Astrocyte of the cerebellum (primary cell): ENCODE measurements at regions not wholly inside any gene's neighbourhood (a gene's known extent, or its start where the extent isn't known, plus 50 kb on each side); places are given as distances from the start of the nearest gene placed in this dataset.

Source experiments
- DNase-seq: peaks from one replicate; pipeline ENCODE4 v3.0.0-alpha.2; 2011; ENCODE audit warnings: low read depth
- H3K4me3 ChIP-seq: 2 replicates; pipeline ENCODE4 v1.5.1; 2011; ENCODE audit warnings: mild to moderate bottlenecking, low read depth, low read length, moderate library complexity
- in situ Hi-C: cut with HindIII; loops from 2 replicates; pipeline ENCODE4 v1.10.0; 2017; ENCODE audit warnings: low sequenced_read_pairs
- TF ChIP-seq, protein P1 (sequence below): IDR thresholded peaks from 2 replicates; pipeline ENCODE4 v1.5.1; 2012; ENCODE audit warnings: low read length, low read depth, moderate library complexity, mild to moderate bottlenecking; ENCODE audit errors: missing control alignments

DNA sequence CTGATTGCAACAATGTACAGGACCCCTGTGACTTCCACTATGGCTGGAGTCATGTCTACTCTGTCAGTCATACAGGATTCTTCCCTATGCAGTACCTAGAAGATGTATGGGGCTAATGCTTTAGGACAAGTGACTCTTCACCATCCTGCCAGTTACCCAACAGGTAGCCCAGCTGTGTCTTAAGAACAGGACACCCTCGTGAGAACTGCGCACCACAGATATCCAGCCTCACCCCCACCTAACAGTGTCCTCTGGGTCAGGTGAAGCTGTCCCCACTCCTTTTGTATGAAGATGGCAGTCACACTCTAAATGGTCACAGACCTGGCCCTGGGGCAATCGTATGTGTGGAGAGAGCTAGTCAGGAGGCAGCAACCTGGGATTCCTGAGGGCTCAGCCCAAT is 191.6 kb downstream of the C6orf118 start:
- DNase-seq = no peak
- no peak overlapping the region for H3K4me3 ChIP-seq
- in situ Hi-C loops = no loop called here
- TF ChIP-seq, protein P1, sequence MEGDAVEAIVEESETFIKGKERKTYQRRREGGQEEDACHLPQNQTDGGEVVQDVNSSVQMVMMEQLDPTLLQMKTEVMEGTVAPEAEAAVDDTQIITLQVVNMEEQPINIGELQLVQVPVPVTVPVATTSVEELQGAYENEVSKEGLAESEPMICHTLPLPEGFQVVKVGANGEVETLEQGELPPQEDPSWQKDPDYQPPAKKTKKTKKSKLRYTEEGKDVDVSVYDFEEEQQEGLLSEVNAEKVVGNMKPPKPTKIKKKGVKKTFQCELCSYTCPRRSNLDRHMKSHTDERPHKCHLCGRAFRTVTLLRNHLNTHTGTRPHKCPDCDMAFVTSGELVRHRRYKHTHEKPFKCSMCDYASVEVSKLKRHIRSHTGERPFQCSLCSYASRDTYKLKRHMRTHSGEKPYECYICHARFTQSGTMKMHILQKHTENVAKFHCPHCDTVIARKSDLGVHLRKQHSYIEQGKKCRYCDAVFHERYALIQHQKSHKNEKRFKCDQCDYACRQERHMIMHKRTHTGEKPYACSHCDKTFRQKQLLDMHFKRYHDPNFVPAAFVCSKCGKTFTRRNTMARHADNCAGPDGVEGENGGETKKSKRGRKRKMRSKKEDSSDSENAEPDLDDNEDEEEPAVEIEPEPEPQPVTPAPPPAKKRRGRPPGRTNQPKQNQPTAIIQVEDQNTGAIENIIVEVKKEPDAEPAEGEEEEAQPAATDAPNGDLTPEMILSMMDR = no peak

DNA sequence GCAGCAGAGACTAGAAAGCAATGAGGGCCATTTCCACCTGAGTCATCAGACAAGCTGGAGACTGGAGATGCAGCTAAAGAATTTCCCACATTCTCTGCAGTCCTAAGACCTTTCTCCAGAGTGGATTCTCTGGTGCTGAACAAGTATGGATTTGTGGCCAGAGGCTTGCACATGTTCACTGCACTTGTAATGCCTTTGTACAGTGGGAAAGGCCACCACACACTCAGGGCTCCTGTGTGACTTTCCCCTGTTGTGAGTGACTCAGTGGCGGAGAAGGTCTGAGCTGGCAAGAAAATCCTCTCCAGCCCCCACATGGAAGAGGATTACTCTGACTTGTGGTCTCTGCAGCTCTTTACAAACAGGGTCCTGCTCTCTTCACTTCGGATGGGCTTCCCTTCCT is 192.3 kb downstream of the C6orf118 start:
- DNase-seq = no peak
- no peak overlapping the region for H3K4me3 ChIP-seq
- in situ Hi-C loops = no loop called here
- TF ChIP-seq, protein P1 = no peak

DNA sequence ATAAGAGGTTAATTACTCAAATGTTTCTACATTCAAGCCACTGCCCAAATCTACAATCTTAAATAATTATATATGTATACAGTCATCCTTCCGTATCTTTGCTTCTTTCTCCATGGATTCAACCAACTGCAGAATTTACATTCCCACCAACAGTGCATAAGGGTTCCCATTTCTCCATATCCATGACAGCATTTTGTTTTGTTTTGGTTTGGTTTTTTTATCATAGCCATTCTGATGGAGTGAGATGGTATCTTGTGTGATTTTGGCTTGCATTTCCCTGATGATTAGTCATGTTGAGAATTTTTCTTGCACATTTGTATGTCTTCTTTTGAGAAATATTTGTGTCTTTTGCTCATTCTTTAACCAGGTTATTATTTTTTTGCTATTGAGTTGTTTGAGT is 198.5 kb downstream of the C6orf118 start:
- no peak for DNase-seq
- no peak overlapping the region for H3K4me3 ChIP-seq
- TF ChIP-seq, protein P1 = no peak
- in situ Hi-C loops = no loop called here

DNA sequence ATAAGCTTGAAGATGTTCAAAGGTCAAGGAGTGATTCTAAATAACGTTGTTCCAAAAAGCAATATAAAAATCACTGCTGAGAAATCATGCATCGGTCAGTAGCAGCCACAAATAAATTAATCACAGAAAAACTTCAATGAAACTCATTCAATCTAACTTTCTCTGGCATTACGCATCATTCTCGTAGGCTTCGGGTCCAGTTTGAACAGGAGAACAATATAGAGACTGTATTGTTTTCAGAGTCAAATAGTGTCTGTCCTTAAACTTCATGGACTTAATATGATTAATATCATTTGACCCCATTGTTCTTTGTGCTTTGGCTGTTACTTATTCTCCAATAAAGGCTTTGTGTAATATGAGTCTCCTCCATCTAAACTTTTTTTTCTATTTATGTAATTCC is 200.4 kb downstream of the C6orf118 start:
- TF ChIP-seq, protein P1 = no peak
- no peak overlapping the region for H3K4me3 ChIP-seq
- DNase-seq = no peak
- in situ Hi-C loops = no loop called here

DNA sequence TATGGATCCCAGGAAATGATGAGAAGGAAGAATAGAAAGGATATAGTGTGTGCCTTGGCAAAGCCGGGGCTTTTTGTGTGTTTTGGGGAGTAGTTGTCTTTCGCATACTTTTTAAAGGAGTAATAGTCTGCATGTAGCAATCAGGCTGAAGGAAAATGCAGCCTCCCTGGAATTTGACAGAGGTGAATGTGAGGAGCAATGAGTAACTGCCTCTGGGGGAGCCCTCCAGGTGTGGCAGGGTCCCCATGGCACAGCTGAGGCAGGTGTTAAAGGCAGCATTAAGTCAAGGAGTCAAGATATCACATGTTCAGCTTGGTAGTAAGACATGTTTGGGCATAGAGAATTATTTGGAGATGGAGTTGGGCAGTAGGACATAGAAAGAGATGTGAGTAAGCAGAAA is 203.1 kb downstream of the C6orf118 start:
- no peak for DNase-seq
- in situ Hi-C loops = no loop called here
- H3K4me3 ChIP-seq = no peak overlapping the region
- TF ChIP-seq, protein P1 = no peak

DNA sequence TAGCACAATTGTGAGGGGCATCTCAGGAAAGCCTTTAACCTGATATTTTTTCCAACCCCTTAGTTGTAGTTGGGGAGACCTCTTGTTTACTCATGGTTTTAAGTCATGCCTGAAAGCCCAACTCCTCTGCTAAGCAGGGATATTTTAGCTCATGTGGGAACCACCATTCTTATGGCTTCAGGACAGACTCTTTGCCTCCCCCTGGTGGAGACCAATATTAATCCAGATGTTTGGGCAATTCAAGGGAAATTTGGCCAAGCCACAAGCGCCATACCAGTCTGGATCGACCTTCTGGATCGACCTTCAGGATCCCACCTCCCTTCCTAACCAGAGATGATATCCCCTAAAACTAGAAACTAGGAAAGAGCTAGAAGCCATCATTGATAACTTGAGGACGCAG is 211.2 kb downstream of the C6orf118 start:
- in situ Hi-C loops = loop anchor here (5.0 kb wide), 1 partner anchor 49 kb away; no protein-coding TSS in a partner anchor
- H3K4me3 ChIP-seq = no peak overlapping the region
- TF ChIP-seq, protein P1 = no peak
- DNase-seq = no peak

DNA sequence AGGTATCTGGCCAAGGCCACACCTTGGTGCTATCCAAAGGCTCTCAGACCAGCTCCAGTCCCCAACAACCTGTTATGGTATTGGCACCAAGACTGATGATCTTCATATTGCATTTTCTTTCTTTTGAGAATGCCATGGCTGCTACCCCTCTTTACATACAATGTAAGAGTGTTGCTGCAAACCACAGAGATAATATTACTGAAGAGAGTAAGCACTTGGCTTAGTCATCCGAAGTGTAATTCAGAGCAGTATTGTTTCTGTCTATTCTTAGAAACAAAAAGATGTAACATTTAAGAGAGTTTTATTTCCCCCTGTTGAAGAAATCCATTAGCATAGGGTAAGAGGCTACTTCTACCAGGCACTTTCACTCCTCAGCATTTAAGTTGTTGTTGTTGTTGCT is 212.5 kb downstream of the C6orf118 start:
- in situ Hi-C loops = loop anchor here (5.0 kb wide), 1 partner anchor 50 kb away; no protein-coding TSS in a partner anchor
- no peak overlapping the region for H3K4me3 ChIP-seq
- TF ChIP-seq, protein P1 = no peak
- DNase-seq = no peak
